HG03060 (cell line): ENCODE measurements at regions not wholly inside any gene's neighbourhood (a gene's known extent, or its start where the extent isn't known, plus 50 kb on each side); places are given as distances from the start of the nearest gene placed in this dataset.
"Not testable (repeated sequence)": the region's sequence is repeated elsewhere in the genome, so short reads cannot be mapped to it uniquely, and the experiment has no call there.

Source experiments
- ATAC-seq: cut with Tn5 transposase; IDR thresholded peaks from one replicate; pipeline ENCODE4 v1.9.1; 2021; ENCODE audit warnings: low read depth, moderate number of reproducible peaks; ENCODE audit not compliant: unreplicated experiment

- ATAC-seq, result not testable (repeated sequence)
Observed at GRCh38 chr7:84883570-84883969, 303.3 kb downstream of the SEMA3D start.

GRCh38 chr7:84880326-84880997, 306.4 kb downstream of the SEMA3D start:
- not testable (repeated sequence) for ATAC-seq

- no peak for ATAC-seq
Observed at GRCh38 chr7:84879570-84880325, 307.1 kb downstream of the SEMA3D start.

- no peak for ATAC-seq
Observed at GRCh38 chr7:84877943-84878570, 308.8 kb downstream of the SEMA3D start.

- ATAC-seq, result no peak
Observed at GRCh38 chr7:84876061-84876821, 310.6 kb downstream of the SEMA3D start.

- ATAC-seq, result no peak
Observed at GRCh38 chr7:84865560-84865959, 321.3 kb downstream of the SEMA3D start.

- ATAC-seq, result no peak
Observed at GRCh38 chr7:84857336-84857735, 329.5 kb downstream of the SEMA3D start.

- ATAC-seq, result no peak
Observed at GRCh38 chr7:84855758-84856157, 331.1 kb downstream of the SEMA3D start.

- ATAC-seq, result not testable (repeated sequence)
Observed at GRCh38 chr7:84848974-84849372, 337.9 kb downstream of the SEMA3D start.

GRCh38 chr7:84848219-84848973, 338.5 kb downstream of the SEMA3D start:
- no peak for ATAC-seq

- no peak for ATAC-seq
Observed at GRCh38 chr7:84847790-84848189, 339.1 kb downstream of the SEMA3D start.

- no peak for ATAC-seq
Observed at GRCh38 chr7:84847038-84847437, 339.8 kb downstream of the SEMA3D start.

- ATAC-seq, result no peak
Observed at GRCh38 chr7:84845971-84846370, 340.9 kb downstream of the SEMA3D start.

- ATAC-seq, result no peak
Observed at GRCh38 chr7:84844771-84845170, 342.1 kb downstream of the SEMA3D start.

GRCh38 chr7:84841809-84842208, 345.0 kb downstream of the SEMA3D start:
- ATAC-seq, result no peak

- ATAC-seq, result no peak
Observed at GRCh38 chr7:84838857-84839256, 348.0 kb downstream of the SEMA3D start.

GRCh38 chr7:84837405-84837804, 349.5 kb downstream of the SEMA3D start:
- no peak for ATAC-seq

- ATAC-seq, result no peak
Observed at GRCh38 chr7:84829719-84830118, 357.1 kb downstream of the SEMA3D start.

- ATAC-seq, result no peak
Observed at GRCh38 chr7:84824057-84824651, 362.7 kb downstream of the SEMA3D start.

GRCh38 chr7:84823530-84823929, 363.3 kb downstream of the SEMA3D start:
- no peak for ATAC-seq
